ENCODE measurements at regions not wholly inside any gene's neighbourhood (a gene's known extent, or its start where the extent isn't known, plus 50 kb on each side); places are given as distances from the start of the nearest gene placed in this dataset.

DNA sequence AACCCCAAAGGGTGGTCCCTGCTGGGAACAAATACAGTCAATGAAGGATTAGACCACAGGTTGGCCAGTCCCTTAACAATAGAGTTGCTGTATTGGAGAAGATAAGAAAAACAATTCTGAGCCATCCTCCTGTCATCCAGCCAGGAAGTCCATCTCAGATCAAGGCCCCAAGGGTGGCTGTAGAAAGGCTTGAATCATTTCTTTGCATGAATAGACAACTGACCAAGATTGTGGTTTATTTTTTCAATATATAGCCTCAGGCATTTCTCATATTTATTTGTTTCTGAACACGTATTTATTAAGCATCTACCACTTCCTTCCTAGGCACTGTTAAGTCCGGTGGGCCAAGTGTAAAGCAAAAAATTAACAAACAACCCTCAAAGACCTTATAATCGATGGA is 274.4 kb upstream of the SLC14A2 start:
- TF ChIP-seq, protein P1, sequence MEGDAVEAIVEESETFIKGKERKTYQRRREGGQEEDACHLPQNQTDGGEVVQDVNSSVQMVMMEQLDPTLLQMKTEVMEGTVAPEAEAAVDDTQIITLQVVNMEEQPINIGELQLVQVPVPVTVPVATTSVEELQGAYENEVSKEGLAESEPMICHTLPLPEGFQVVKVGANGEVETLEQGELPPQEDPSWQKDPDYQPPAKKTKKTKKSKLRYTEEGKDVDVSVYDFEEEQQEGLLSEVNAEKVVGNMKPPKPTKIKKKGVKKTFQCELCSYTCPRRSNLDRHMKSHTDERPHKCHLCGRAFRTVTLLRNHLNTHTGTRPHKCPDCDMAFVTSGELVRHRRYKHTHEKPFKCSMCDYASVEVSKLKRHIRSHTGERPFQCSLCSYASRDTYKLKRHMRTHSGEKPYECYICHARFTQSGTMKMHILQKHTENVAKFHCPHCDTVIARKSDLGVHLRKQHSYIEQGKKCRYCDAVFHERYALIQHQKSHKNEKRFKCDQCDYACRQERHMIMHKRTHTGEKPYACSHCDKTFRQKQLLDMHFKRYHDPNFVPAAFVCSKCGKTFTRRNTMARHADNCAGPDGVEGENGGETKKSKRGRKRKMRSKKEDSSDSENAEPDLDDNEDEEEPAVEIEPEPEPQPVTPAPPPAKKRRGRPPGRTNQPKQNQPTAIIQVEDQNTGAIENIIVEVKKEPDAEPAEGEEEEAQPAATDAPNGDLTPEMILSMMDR (IDR thresholded peaks at IDR 0.05): no peak
- TF ChIP-seq, protein P2, sequence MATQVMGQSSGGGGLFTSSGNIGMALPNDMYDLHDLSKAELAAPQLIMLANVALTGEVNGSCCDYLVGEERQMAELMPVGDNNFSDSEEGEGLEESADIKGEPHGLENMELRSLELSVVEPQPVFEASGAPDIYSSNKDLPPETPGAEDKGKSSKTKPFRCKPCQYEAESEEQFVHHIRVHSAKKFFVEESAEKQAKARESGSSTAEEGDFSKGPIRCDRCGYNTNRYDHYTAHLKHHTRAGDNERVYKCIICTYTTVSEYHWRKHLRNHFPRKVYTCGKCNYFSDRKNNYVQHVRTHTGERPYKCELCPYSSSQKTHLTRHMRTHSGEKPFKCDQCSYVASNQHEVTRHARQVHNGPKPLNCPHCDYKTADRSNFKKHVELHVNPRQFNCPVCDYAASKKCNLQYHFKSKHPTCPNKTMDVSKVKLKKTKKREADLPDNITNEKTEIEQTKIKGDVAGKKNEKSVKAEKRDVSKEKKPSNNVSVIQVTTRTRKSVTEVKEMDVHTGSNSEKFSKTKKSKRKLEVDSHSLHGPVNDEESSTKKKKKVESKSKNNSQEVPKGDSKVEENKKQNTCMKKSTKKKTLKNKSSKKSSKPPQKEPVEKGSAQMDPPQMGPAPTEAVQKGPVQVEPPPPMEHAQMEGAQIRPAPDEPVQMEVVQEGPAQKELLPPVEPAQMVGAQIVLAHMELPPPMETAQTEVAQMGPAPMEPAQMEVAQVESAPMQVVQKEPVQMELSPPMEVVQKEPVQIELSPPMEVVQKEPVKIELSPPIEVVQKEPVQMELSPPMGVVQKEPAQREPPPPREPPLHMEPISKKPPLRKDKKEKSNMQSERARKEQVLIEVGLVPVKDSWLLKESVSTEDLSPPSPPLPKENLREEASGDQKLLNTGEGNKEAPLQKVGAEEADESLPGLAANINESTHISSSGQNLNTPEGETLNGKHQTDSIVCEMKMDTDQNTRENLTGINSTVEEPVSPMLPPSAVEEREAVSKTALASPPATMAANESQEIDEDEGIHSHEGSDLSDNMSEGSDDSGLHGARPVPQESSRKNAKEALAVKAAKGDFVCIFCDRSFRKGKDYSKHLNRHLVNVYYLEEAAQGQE (IDR thresholded peaks at IDR 0.05; ENCODE audit: insufficient read depth in 1 of 2, low read depth in 2 of 2, low read length in 1 of 2): no peak
- TF ChIP-seq SIN3A (IDR thresholded peaks at IDR 0.05; ENCODE audit: borderline replicate concordance, insufficient read depth, low read depth, low read length) (no peak), TCF7L2 (IDR thresholded peaks at IDR 0.05; ENCODE audit: low read depth, low read length) (no peak), POLR2AphosphoS5 (IDR thresholded peaks at IDR 0.05; ENCODE audit: low read depth, low read length) (no peak)

Measured in Panc1 (cell line).